ENCODE measurements at regions not wholly inside any gene's neighbourhood (a gene's known extent, or its start where the extent isn't known, plus 50 kb on each side); places are given as distances from the start of the nearest gene placed in this dataset.

DNA sequence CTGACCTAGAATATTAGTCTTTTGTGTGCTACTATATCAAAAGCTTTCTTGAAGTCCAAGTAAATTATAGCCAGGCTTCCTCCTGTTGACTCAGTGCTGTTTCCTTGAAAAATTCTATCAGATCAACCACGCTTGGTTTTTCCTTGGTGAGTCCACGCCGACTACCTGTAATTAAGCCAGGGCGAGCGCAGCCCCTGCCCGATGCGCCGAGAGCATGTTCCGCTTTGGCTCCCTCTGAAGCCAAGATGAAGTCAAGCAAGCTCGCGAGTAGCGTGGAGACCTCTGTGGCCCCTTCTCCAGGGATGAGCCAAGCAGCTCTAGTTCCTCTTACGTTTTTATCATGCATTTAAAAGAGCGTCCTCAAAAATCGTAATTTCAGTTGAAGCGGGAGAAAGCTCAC lies 641.2 kb downstream of the CDH26 start:
- no peaks in the 10 kb centered on the region for H3K27me3 ChIP-seq (replicated peaks)
- H3K4me3 ChIP-seq (ENCODE audit: low read depth, low read length): no peak overlapping the region
- H3K27ac ChIP-seq: no peak overlapping the region
- TF ChIP-seq, protein P1, sequence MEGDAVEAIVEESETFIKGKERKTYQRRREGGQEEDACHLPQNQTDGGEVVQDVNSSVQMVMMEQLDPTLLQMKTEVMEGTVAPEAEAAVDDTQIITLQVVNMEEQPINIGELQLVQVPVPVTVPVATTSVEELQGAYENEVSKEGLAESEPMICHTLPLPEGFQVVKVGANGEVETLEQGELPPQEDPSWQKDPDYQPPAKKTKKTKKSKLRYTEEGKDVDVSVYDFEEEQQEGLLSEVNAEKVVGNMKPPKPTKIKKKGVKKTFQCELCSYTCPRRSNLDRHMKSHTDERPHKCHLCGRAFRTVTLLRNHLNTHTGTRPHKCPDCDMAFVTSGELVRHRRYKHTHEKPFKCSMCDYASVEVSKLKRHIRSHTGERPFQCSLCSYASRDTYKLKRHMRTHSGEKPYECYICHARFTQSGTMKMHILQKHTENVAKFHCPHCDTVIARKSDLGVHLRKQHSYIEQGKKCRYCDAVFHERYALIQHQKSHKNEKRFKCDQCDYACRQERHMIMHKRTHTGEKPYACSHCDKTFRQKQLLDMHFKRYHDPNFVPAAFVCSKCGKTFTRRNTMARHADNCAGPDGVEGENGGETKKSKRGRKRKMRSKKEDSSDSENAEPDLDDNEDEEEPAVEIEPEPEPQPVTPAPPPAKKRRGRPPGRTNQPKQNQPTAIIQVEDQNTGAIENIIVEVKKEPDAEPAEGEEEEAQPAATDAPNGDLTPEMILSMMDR (IDR thresholded peaks at IDR 0.05; ENCODE audit: low read depth, low read length, missing control alignments): no peak
- in situ Hi-C loops (cut with HindIII; ENCODE audit: low pct_ligation_motif_present, low sequenced_read_pairs): no loop called here
- no peak for DNase-seq
- no peaks in the 10 kb centered on the region for H3K36me3 ChIP-seq (replicated peaks)

DNA sequence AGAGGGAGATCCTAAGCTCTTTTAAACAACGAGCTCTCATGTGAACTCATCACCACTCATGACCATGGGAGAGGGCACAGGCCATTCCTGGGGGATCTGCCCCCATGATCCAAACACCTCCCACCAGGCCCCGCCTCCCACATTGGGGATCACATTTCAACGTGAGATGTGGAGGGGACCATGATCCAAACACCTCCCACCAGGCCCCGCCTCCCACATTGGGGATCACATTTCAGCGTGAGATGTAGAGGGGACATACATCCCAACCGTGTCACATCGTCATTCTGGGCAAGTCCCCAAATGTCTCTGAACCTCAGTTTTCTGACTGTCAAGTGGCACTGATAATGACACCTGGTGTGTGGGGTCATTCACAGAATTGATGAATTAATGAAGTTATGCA lies 641.8 kb downstream of the CDH26 start:
- TF ChIP-seq, protein P1 (IDR thresholded peaks at IDR 0.05; ENCODE audit: low read depth, low read length, missing control alignments): no peak

DNA sequence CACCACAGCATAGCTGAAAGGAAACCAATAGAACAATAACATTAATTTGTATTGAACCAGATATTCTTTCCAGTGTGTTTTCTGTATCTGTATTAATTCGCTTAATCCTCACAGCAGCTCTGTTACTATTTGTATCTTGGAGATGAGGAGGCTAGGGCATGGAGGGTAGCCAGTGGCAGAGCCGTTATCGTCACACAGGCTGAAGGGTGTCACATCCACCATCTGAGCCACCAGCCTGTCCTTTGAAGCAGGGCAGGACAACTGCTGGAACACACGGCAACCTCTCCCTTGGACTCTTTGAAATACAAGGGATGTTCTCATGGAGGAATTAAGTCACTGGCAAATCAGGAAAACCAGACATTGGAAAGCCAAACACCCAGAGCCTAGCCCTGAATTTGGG lies 628.0 kb upstream of the CDH4 start:
- in situ Hi-C loops (cut with HindIII; ENCODE audit: low pct_ligation_motif_present, low sequenced_read_pairs): no loop called here
- TF ChIP-seq, protein P1 (IDR thresholded peaks at IDR 0.05; ENCODE audit: low read depth, low read length, missing control alignments): no peak
- Histone ChIP-seq H3K27ac (no peak overlapping the region), H3K36me3 (replicated peaks) (no peaks in the 10 kb centered on the region), H3K27me3 (replicated peaks) (no peaks in the 10 kb centered on the region), H3K4me3 (ENCODE audit: low read depth, low read length) (no peak overlapping the region)
- no peak for DNase-seq

More for the DNA sequence above, 641.8 kb downstream of the CDH26 start:
- no peak for DNase-seq
- no peaks in the 10 kb centered on the region for H3K36me3 ChIP-seq (replicated peaks)
- H3K27ac ChIP-seq: no peak overlapping the region
- no peaks in the 10 kb centered on the region for H3K27me3 ChIP-seq (replicated peaks)
- in situ Hi-C loops (cut with HindIII; ENCODE audit: low pct_ligation_motif_present, low sequenced_read_pairs): no loop called here
- no peak overlapping the region for H3K4me3 ChIP-seq (ENCODE audit: low read depth, low read length)

DNA sequence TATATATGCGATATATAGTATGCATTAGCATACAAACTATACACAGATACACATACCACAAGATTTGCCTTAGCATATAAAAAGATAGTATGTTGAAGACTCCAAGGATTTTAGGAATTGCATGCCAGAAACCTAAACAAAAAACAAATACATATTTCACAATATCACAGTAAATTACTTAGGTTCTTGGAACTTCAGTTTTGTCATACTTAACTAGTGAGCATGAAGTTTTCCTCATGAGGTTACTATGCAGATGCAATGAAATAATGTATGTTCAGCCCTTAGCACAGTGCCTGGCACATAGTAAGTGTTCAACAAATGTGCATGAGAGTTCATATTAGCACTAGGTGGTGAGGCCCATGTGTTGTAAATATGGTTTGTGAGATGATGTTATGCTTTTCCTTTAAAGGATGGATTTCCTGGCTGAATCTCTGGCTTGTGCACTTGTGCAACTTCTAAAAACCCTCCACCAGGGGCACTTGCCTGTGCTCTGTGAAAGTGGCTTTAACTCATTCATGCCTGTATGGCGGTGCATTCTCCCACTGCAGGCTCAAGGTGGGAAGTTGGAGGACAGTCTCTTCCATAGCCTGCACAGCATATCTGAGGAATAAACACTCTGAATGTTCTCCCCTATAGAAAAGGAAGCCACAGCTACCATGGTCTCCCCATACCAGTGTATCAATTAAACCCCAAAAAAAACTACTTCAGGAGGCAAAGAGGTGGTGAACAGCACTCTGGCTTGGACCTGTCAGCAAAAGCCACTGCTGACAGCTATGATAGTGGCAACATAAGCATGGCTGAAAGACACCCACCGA lies 624.1 kb upstream of the CDH4 start:
- no peak for DNase-seq
- in situ Hi-C loops (cut with HindIII; ENCODE audit: low pct_ligation_motif_present, low sequenced_read_pairs): no loop called here
- Histone ChIP-seq H3K27ac (no peak overlapping the region), H3K27me3 (replicated peaks) (no peaks in the 10 kb centered on the region), H3K36me3 (replicated peaks) (no peaks in the 10 kb centered on the region), H3K4me3 (ENCODE audit: low read depth, low read length) (no peak overlapping the region)
- TF ChIP-seq, protein P1 (IDR thresholded peaks at IDR 0.05; ENCODE audit: low read depth, low read length, missing control alignments): no peak

DNA sequence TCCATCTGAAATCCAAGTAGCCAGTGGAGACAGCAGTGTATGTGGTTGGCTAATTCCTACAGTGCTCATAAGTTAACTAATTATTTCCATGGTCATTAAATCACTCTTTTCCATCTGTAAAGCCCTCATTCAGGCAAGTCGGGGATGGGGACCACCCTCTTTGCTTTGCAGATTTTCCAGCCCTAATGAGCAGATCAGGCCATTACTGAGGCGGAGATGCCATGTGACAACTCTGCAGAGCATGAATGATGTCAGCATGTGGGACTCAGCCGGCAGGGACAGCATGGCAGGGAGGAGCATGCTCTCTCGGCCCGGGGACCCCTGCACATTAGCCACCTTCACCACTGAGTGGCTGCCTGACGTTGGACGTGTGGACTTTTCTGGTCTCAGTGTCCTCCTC lies 623.3 kb upstream of the CDH4 start:
- TF ChIP-seq, protein P1 (IDR thresholded peaks at IDR 0.05; ENCODE audit: low read depth, low read length, missing control alignments): no peak
- Histone ChIP-seq H3K36me3 (replicated peaks) (no peaks in the 10 kb centered on the region), H3K27ac (no peak overlapping the region), H3K4me3 (ENCODE audit: low read depth, low read length) (no peak overlapping the region), H3K27me3 (replicated peaks) (no peaks in the 10 kb centered on the region)
- no peak for DNase-seq
- in situ Hi-C loops (cut with HindIII; ENCODE audit: low pct_ligation_motif_present, low sequenced_read_pairs): no loop called here

DNA sequence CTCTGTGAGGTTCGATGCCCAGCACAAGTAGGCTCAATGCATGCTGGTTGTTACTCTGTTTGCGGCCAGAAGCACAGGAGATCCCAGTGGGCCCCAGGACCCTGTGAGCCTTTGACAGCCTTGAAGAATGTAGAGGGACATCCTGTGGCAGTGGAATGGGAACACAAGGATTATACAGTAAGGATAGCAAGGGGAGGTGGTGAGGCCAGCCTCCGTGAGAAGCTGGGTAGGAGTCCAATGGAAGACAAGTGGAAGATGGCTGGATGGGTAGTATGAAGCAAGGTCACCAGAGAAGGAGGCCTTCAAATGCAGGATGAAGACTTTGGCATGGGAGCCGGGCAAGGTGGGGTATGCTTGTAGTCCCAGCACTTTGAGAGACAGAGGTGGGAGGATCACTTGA lies 622.9 kb upstream of the CDH4 start:
- TF ChIP-seq, protein P1 (IDR thresholded peaks at IDR 0.05; ENCODE audit: low read depth, low read length, missing control alignments): no peak
- Histone ChIP-seq H3K36me3 (replicated peaks) (no peaks in the 10 kb centered on the region), H3K27ac (no peak overlapping the region), H3K4me3 (ENCODE audit: low read depth, low read length) (no peak overlapping the region), H3K27me3 (replicated peaks) (no peaks in the 10 kb centered on the region)
- in situ Hi-C loops (cut with HindIII; ENCODE audit: low pct_ligation_motif_present, low sequenced_read_pairs): no loop called here
- DNase-seq: no peak
